ENCODE measurements at regions not wholly inside any gene's neighbourhood (a gene's known extent, or its start where the extent isn't known, plus 50 kb on each side); places are given as distances from the start of the nearest gene placed in this dataset.
"Not testable (repeated sequence)": the region's sequence is repeated elsewhere in the genome, so short reads cannot be mapped to it uniquely, and the experiment has no call there.

GRCh38 chr18:67133669-67134068 lies 382.9 kb downstream of the DSEL start:
- Histone ChIP-seq H3K4me2 (ENCODE audit: low read length) (no peak overlapping the region), H3K4me1 (no peaks in the 10 kb centered on the region), H3K36me3 (ENCODE audit: control insufficient read depth, insufficient read depth, low read length) (no peaks in the 10 kb centered on the region), H3K9ac (no peak overlapping the region), H3K27ac (no peak overlapping the region), H3K9me3 (ENCODE audit: control insufficient read depth, low read length) (no peaks in the 10 kb centered on the region), H3K4me3 (ENCODE audit: low read depth, low read length) (no peak overlapping the region), H3K27me3 (ENCODE audit: control insufficient read depth, insufficient read depth, low read length) (no peaks in the 10 kb centered on the region), H3K79me2 (no peaks in the 10 kb centered on the region), H2AFZ (no peak overlapping the region)
- no peak for TF ChIP-seq CTCF (IDR thresholded peaks at IDR 0.05)

GRCh38 chr18:67132919-67133318 lies 383.6 kb downstream of the DSEL start:
- no peak overlapping the region for H2AFZ ChIP-seq
- no peaks in the 10 kb centered on the region for H3K9me3 ChIP-seq (ENCODE audit: control insufficient read depth, low read length)
- H3K27ac ChIP-seq, result no peak overlapping the region
- H3K4me2 ChIP-seq (ENCODE audit: low read length), result no peak overlapping the region
- no peak overlapping the region for H3K9ac ChIP-seq
- H3K36me3 ChIP-seq (ENCODE audit: control insufficient read depth, insufficient read depth, low read length), result no peaks in the 10 kb centered on the region
- H3K4me3 ChIP-seq (ENCODE audit: low read depth, low read length), result no peak overlapping the region
- H3K4me1 ChIP-seq, result no peaks in the 10 kb centered on the region
- no peaks in the 10 kb centered on the region for H3K79me2 ChIP-seq
- no peak for TF ChIP-seq CTCF (IDR thresholded peaks at IDR 0.05)
- H3K27me3 ChIP-seq (ENCODE audit: control insufficient read depth, insufficient read depth, low read length), result no peaks in the 10 kb centered on the region

DNA sequence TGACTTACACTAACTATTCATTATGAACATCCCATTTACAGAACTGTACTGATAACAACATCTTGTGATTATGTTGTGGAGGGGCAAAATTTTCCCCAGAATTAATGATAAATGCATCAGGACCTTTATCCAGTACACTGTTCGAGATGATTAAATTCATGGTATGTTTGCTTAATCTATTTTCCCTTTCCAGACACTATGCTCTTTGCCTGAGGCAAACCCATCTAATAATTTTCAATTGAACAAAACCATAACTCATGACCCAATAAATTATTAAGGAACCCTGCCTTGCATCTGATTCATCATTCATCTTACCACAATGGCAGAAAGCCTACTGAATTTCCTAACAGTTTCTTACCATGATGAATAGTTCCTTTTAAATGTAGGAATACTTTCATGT lies 385.0 kb downstream of the DSEL start:
- no peak overlapping the region for H3K4me3 ChIP-seq (ENCODE audit: low read depth, low read length)
- H3K9ac ChIP-seq, result no peak overlapping the region
- TF ChIP-seq CTCF (IDR thresholded peaks at IDR 0.05), result no peak
- no peaks in the 10 kb centered on the region for H3K27me3 ChIP-seq (ENCODE audit: control insufficient read depth, insufficient read depth, low read length)
- H3K36me3 ChIP-seq (ENCODE audit: control insufficient read depth, insufficient read depth, low read length), result no peaks in the 10 kb centered on the region
- no peak overlapping the region for H2AFZ ChIP-seq
- H3K79me2 ChIP-seq, result no peaks in the 10 kb centered on the region
- no peaks in the 10 kb centered on the region for H3K4me1 ChIP-seq
- no peaks in the 10 kb centered on the region for H3K9me3 ChIP-seq (ENCODE audit: control insufficient read depth, low read length)
- H3K27ac ChIP-seq, result no peak overlapping the region
- no peak overlapping the region for H3K4me2 ChIP-seq (ENCODE audit: low read length)

DNA sequence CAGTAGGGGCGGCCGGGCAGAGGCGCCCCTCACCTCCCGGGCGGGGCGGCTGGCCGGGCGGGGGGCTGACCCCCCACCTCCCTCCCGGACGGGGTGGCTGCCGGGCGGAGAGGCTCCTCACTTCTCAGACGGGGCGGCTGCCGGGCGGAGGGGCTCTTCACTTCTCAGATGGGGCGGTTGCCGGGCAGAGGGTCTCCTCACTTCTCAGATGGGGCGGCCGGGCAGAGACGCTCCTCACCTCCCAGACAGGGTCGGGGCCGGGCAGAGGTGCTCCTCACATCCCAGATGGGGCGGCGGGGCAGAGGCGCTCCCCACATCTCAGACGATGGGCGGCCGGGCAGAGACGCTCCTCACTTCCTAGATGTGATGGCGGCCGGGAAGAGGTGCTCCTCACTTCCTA lies 389.8 kb downstream of the DSEL start:
- not testable (repeated sequence) for H3K79me2 ChIP-seq; H3K27me3 ChIP-seq (ENCODE audit: control insufficient read depth, insufficient read depth, low read length); H3K9me3 ChIP-seq (ENCODE audit: control insufficient read depth, low read length); H3K4me3 ChIP-seq (ENCODE audit: low read depth, low read length); H3K4me2 ChIP-seq (ENCODE audit: low read length); H2AFZ ChIP-seq; H3K9ac ChIP-seq; H3K27ac ChIP-seq; H3K36me3 ChIP-seq (ENCODE audit: control insufficient read depth, insufficient read depth, low read length); H3K4me1 ChIP-seq

GRCh38 chr18:67123901-67124300 lies 392.6 kb downstream of the DSEL start:
- H3K27me3 ChIP-seq (ENCODE audit: control insufficient read depth, insufficient read depth, low read length), result no peaks in the 10 kb centered on the region
- no peak overlapping the region for H2AFZ ChIP-seq
- H3K4me1 ChIP-seq, result no peaks in the 10 kb centered on the region
- no peaks in the 10 kb centered on the region for H3K79me2 ChIP-seq
- no peak overlapping the region for H3K9ac ChIP-seq
- no peak overlapping the region for H3K4me3 ChIP-seq (ENCODE audit: low read depth, low read length)
- no peaks in the 10 kb centered on the region for H3K9me3 ChIP-seq (ENCODE audit: control insufficient read depth, low read length)
- no peak overlapping the region for H3K27ac ChIP-seq
- TF ChIP-seq CTCF (IDR thresholded peaks at IDR 0.05), result no peak
- no peak overlapping the region for H3K4me2 ChIP-seq (ENCODE audit: low read length)
- H3K36me3 ChIP-seq (ENCODE audit: control insufficient read depth, insufficient read depth, low read length), result no peaks in the 10 kb centered on the region
